A673 (cell line): ENCODE measurements at regions not wholly inside any gene's neighbourhood (a gene's known extent, or its start where the extent isn't known, plus 50 kb on each side); places are given as distances from the start of the nearest gene placed in this dataset.

Experiments used
- BruUV-seq: library from RNA; stranded (reverse); fragments of 400-500 nt; replicated peaks from 2 replicates; lab custom pipeline; 2021; lab: Mats Ljungman, UMichigan
- CTCF ChIA-PET: fragments of 300-600 bp; sonication (Branson Sonifier 250); formaldehyde crosslinking; loops from one replicate; lab custom pipeline; 2022; ENCODE audit warnings: antibody characterized with exemption; lab: Charles Lee
- POLR2A ChIA-PET: fragments of 300-600 bp; sonication (Branson Sonifier 250); formaldehyde crosslinking; loops from one replicate; lab custom pipeline; 2022; ENCODE audit warnings: antibody characterized with exemption; ENCODE audit not compliant: low non-redundant PET; lab: Charles Lee
- DNase-seq: peaks from one replicate; pipeline ENCODE4 v3.0.0-alpha.2; 2015; ENCODE audit warnings: low spot score
- H3K27ac ChIP-seq: fragments of 200-600 bp; sonication (generic); 2 replicates; pipeline ENCODE4 v1.5.1; 2016; ENCODE audit warnings: mixed run types, low read depth, mild to moderate bottlenecking, mixed read lengths, antibody characterized with exemption, low read length; ENCODE audit not compliant: poor library complexity, severe bottlenecking
- H3K27me3 ChIP-seq: fragments of 200-600 bp; sonication (generic); replicated peaks from 2 replicates; pipeline ENCODE4 v1.6.1; 2017; ENCODE audit warnings: mixed run types, low read depth, mild to moderate bottlenecking, mixed read lengths, antibody characterized with exemption, low read length; ENCODE audit not compliant: insufficient read depth, poor library complexity
- H3K36me3 ChIP-seq: fragments of 200-600 bp; sonication (generic); 2 replicates; pipeline ENCODE4 v1.6.1; 2016; ENCODE audit warnings: mixed run types, mild to moderate bottlenecking, mixed read lengths, antibody characterized with exemption, low read length; ENCODE audit not compliant: insufficient read depth, poor library complexity, severe bottlenecking
- H3K4me1 ChIP-seq: fragments of 200-600 bp; sonication (generic); 2 replicates; pipeline ENCODE4 v1.6.1; 2017; ENCODE audit warnings: mixed run types, mild to moderate bottlenecking, mixed read lengths, antibody characterized with exemption, low read length; ENCODE audit not compliant: insufficient read depth, poor library complexity, severe bottlenecking
- H3K4me3 ChIP-seq: fragments of 200-600 bp; sonication (generic); 2 replicates; pipeline ENCODE4 v1.5.1; 2016; ENCODE audit warnings: low read depth, mixed run types, mild to moderate bottlenecking, mixed read lengths, low read length; ENCODE audit not compliant: poor library complexity, severe bottlenecking
- H3K9me3 ChIP-seq: fragments of 200-600 bp; sonication (generic); 2 replicates; pipeline ENCODE4 v1.6.1; 2016; ENCODE audit warnings: mixed run types, low read depth, mild to moderate bottlenecking, mixed read lengths, antibody characterized with exemption, low read length; ENCODE audit not compliant: poor library complexity, severe bottlenecking
- EZH2 ChIP-seq: fragments of 200-600 bp; sonication (generic); IDR thresholded peaks from 2 replicates; pipeline ENCODE4 v1.6.1; 2017; ENCODE audit warnings: borderline replicate concordance, low read depth, mild to moderate bottlenecking, mixed read lengths, antibody characterized with exemption, low read length; ENCODE audit not compliant: poor library complexity, severe bottlenecking
- intact Hi-C: fragments of 100-400 bp; cut with micrococcal nuclease; formaldehyde crosslinking; loops from one replicate; pipeline ENCODE4 v1.10.0; 2022; ENCODE audit not compliant: unreplicated experiment
- TF ChIP-seq, protein P1 (sequence below): fragments of 300-800, 200-600 bp; sonication (generic); conservative IDR thresholded peaks from 2 replicates; pipeline ENCODE4 v1.5.1; 2017; ENCODE audit warnings: low read depth, mild to moderate bottlenecking, antibody characterized with exemption, low read length, moderate library complexity, mixed read lengths

GRCh38 chr7:125775317-125775716 is 845.7 kb upstream of the POT1 start:
- Histone ChIP-seq H3K27ac (no peak overlapping the region), H3K36me3 (no peaks in the 10 kb centered on the region), H3K9me3 (no peaks in the 10 kb centered on the region), H3K4me1 (no peaks in the 10 kb centered on the region), H3K27me3 (no peaks in the 10 kb centered on the region), H3K4me3 (no peak overlapping the region)
- ChIA-PET CTCF (no interaction called here), POLR2A (no interaction called here)
- no peak for DNase-seq
- TF ChIP-seq EZH2, result no peak
- TF ChIP-seq, protein P1, sequence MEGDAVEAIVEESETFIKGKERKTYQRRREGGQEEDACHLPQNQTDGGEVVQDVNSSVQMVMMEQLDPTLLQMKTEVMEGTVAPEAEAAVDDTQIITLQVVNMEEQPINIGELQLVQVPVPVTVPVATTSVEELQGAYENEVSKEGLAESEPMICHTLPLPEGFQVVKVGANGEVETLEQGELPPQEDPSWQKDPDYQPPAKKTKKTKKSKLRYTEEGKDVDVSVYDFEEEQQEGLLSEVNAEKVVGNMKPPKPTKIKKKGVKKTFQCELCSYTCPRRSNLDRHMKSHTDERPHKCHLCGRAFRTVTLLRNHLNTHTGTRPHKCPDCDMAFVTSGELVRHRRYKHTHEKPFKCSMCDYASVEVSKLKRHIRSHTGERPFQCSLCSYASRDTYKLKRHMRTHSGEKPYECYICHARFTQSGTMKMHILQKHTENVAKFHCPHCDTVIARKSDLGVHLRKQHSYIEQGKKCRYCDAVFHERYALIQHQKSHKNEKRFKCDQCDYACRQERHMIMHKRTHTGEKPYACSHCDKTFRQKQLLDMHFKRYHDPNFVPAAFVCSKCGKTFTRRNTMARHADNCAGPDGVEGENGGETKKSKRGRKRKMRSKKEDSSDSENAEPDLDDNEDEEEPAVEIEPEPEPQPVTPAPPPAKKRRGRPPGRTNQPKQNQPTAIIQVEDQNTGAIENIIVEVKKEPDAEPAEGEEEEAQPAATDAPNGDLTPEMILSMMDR, result no peak
- BruUV-seq, result no TSS peak
- intact Hi-C loops, result no loop called here

- no peaks in the 10 kb centered on the region for H3K36me3 ChIP-seq
- no TSS peak for BruUV-seq
- intact Hi-C loops, result no loop called here
- CTCF ChIA-PET, result no interaction called here
- no peaks in the 10 kb centered on the region for H3K4me1 ChIP-seq
- TF ChIP-seq, protein P1, result no peak
- no peak for TF ChIP-seq EZH2
- no peaks in the 10 kb centered on the region for H3K9me3 ChIP-seq
- POLR2A ChIA-PET, result no interaction called here
- no peak for DNase-seq
- no peak overlapping the region for H3K4me3 ChIP-seq
- H3K27ac ChIP-seq, result no peak overlapping the region
- no peaks in the 10 kb centered on the region for H3K27me3 ChIP-seq
Observed at GRCh38 chr7:125773113-125773785, 843.6 kb upstream of the POT1 start.

- Histone ChIP-seq H3K36me3 (no peaks in the 10 kb centered on the region), H3K4me1 (no peaks in the 10 kb centered on the region), H3K4me3 (no peak overlapping the region), H3K27ac (no peak overlapping the region), H3K9me3 (peaks cover 2% of the 10 kb centered on the region), H3K27me3 (no peaks in the 10 kb centered on the region)
- no peak for DNase-seq
- POLR2A ChIA-PET, result no interaction called here
- intact Hi-C loops, result no loop called here
- CTCF ChIA-PET, result interaction anchor here (0.7 kb wide), 1 partner anchor 38 kb away, joined by 3 read pairs; no protein-coding TSS in a partner anchor
- no TSS peak for BruUV-seq
- no peak for TF ChIP-seq EZH2
- TF ChIP-seq, protein P1, result no peak
Observed at GRCh38 chr7:125747966-125748365, 818.3 kb upstream of the POT1 start.
